K562 (cell line): ENCODE measurements at regions not wholly inside any gene's neighbourhood (a gene's known extent, or its start where the extent isn't known, plus 50 kb on each side); places are given as distances from the start of the nearest gene placed in this dataset.

ENCODE experiments used
- ATAC-seq: fragments of 200-7000 bp; cut with Tn5 transposase; 3 replicates; pipeline ENCODE4 v1.9.1; 2020; ENCODE audit warnings: moderate library complexity
- BruUV-seq: library from RNA; stranded (reverse); fragments of 400-500 nt; replicated peaks from 2 replicates; lab custom pipeline; 2021; lab: Mats Ljungman, UMichigan
- CTCF ChIA-PET: fragments of 300-600 bp; formaldehyde crosslinking; extraction: SDS; loops from one replicate; lab custom pipeline; 2021; ENCODE audit warnings: low intra/inter-chr PET ratio; lab: Yijun Ruan, JAX
- POLR2A ChIA-PET: fragments of 300-600, 350-650 bp; sonication (Branson Sonifier 250); formaldehyde crosslinking; extraction: SDS; loops from one replicate; lab custom pipeline; 2021; ENCODE audit warnings: antibody characterized with exemption, inconsistent platforms; lab: Yijun Ruan, JAX
- DNase-seq, 4 experiments: peaks; one replicate each; pipeline versions ENCODE4 v3.0.0 to v3.0.0-alpha.2; 2011 to 2018; ENCODE audit warnings: low spot score in 3 of 4, mixed read lengths in 3 of 4; ENCODE audit errors: extremely low read depth in 1 of 4
- FAIRE-seq: peaks from 2 replicates; lab custom pipeline; 2011; peaks lifted over from hg19 to GRCh38; lab: Jason Lieb, UNC
- H2AFZ ChIP-seq: 2 replicates; pipeline ENCODE4 v1.6.0; 2011; ENCODE audit warnings: low read depth, low read length, control low read depth, inconsistent platforms
- H3K27ac ChIP-seq: fragments of 200-600 bp; 3 replicates; pipeline ENCODE4 v1.8.0; 2011; ENCODE audit warnings: low read depth, mild to moderate bottlenecking, control low read depth, inconsistent platforms, low read length, moderate library complexity, mixed read lengths; ENCODE audit errors: extremely low read depth
- H3K27me3 ChIP-seq, 2 experiments: fragments of 300-600 bp in 1 of 2; 2 replicates in 1 of 2; 3 replicates in 1 of 2; pipeline versions ENCODE4 v1.6.0 to v1.8.0; 2011; ENCODE audit warnings: inconsistent platforms in 2 of 2, low read length in 2 of 2, mild to moderate bottlenecking in 1 of 2, mixed read lengths in 1 of 2, moderate library complexity in 1 of 2; ENCODE audit not compliant: control insufficient read depth in 2 of 2, insufficient read depth in 2 of 2
- H3K36me3 ChIP-seq: fragments of 300-600 bp; 3 replicates; pipeline ENCODE4 v1.8.0; 2011; ENCODE audit warnings: mild to moderate bottlenecking, low read length, inconsistent platforms; ENCODE audit not compliant: control insufficient read depth, insufficient read depth
- H3K4me1 ChIP-seq, 2 experiments: fragments of 200-600 bp in 1 of 2; replicated peaks in 1 of 2; 2 replicates in 1 of 2; 3 replicates in 1 of 2; pipeline versions ENCODE4 v1.5.1 to v1.8.0; 2011; ENCODE audit warnings: inconsistent platforms in 2 of 2, low read length in 2 of 2, mild to moderate bottlenecking in 1 of 2, mixed read lengths in 1 of 2, moderate library complexity in 1 of 2; ENCODE audit not compliant: control insufficient read depth in 2 of 2, insufficient read depth in 2 of 2
- H3K4me2 ChIP-seq: 2 replicates; pipeline ENCODE4 v1.6.1; 2011; ENCODE audit warnings: low read length, control low read depth, inconsistent platforms, mixed read lengths; ENCODE audit not compliant: insufficient read depth
- H3K4me3 ChIP-seq: fragments of 200-600 bp; sonication (generic), shearing (Covaris generic); 2 replicates; pipeline ENCODE4 v1.5.1; 2016; ENCODE audit warnings: control low read depth, inconsistent platforms
- H3K79me2 ChIP-seq: fragments of 200-600 bp; 3 replicates; pipeline ENCODE4 v1.8.0; 2011; ENCODE audit warnings: low read length, inconsistent platforms; ENCODE audit not compliant: control insufficient read depth, insufficient read depth
- H3K9ac ChIP-seq, 2 experiments: 2 replicates each; pipeline versions ENCODE4 v1.6.0 to v1.6.1; 2011; ENCODE audit warnings: low read depth in 2 of 2, low read length in 2 of 2, control low read depth in 1 of 2, inconsistent platforms in 1 of 2, mild to moderate bottlenecking in 1 of 2, mixed read lengths in 1 of 2; ENCODE audit not compliant: insufficient read depth in 1 of 2
- H3K9me1 ChIP-seq: one replicate; pipeline ENCODE4 v1.6.0; 2011; ENCODE audit warnings: inconsistent platforms, mild to moderate bottlenecking, low read length, moderate library complexity; ENCODE audit not compliant: control insufficient read depth, insufficient read depth
- H3K9me3 ChIP-seq: replicated peaks from 2 replicates; pipeline ENCODE4 v1.5.1; 2011; ENCODE audit warnings: low read depth, low read length, inconsistent platforms; ENCODE audit not compliant: control insufficient read depth, insufficient read depth
- H4K20me1 ChIP-seq: replicated peaks from 2 replicates; pipeline ENCODE4 v1.6.1; 2011; ENCODE audit warnings: low read length, inconsistent platforms, mixed read lengths; ENCODE audit not compliant: control insufficient read depth, insufficient read depth
- CREM ChIP-seq: IDR thresholded peaks from 2 replicates; pipeline ENCODE4 v1.6.1; 2014; ENCODE audit warnings: antibody characterized with exemption, low read depth
- DACH1 ChIP-seq: fragments of 450-650 bp; IDR thresholded peaks from 2 replicates; pipeline ENCODE4 v1.6.1; 2018; ENCODE audit not compliant: partially characterized antibody
- NR2C2 ChIP-seq, 2 experiments: fragments of 200-800 bp in 1 of 2; sonication (Bioruptor generic) in 1 of 2; sonication (generic) in 1 of 2; formaldehyde crosslinking in 1 of 2; IDR thresholded peaks; 2 replicates each; pipeline versions ENCODE4 v1.6.1 to v1.8.0; 2016 to 2022; ENCODE audit warnings: mild to moderate bottlenecking in 1 of 2, missing compliant biosample characterization in 1 of 2, missing genetic modification characterization in 1 of 2, missing genetic modification reagents in 1 of 2
- PHTF2 ChIP-seq: fragments of 250-450 bp; sonication (Bioruptor Pico); IDR thresholded peaks from 2 replicates; pipeline ENCODE4 v1.5.0; 2021; ENCODE audit warnings: mild to moderate bottlenecking
- TRIM28 ChIP-seq: fragments of 450-650 bp; IDR thresholded peaks from 2 replicates; pipeline ENCODE4 v1.6.1; 2017
- ZNF780A ChIP-seq: fragments of 250-450 bp; sonication (Bioruptor Pico); IDR thresholded peaks from 2 replicates; pipeline ENCODE4 v1.5.0; 2021; ENCODE audit warnings: mild to moderate bottlenecking
- ZSCAN29 ChIP-seq: fragments of 450-650 bp; IDR thresholded peaks from 2 replicates; pipeline ENCODE4 v1.6.1; 2017
- WGBS: fragments of 100-300 bp; shearing (Covaris generic); methylation state at CpG from one replicate; pipeline ENCODE4 v1.1.6; 2016; ENCODE audit warnings: low coverage, mixed read lengths; ENCODE audit not compliant: insufficient coverage; ENCODE audit errors: missing lambda C conversion rate; 5-methylcytosine and 5-hydroxymethylcytosine counted together
- in situ Hi-C: fragments of 300-500 bp; cut with MboI; formaldehyde crosslinking; loops from 4 replicates; pipeline ENCODE4 v1.15.0; 2018; ENCODE audit warnings: inconsistent platforms, mixed read lengths
- intact Hi-C: fragments of 100-400 bp; cut with micrococcal nuclease; formaldehyde crosslinking; loops from 2 replicates; pipeline ENCODE4 v1.14.2; 2022
- TF ChIP-seq, protein P1 (sequence below): fragments of 450-650 bp; formaldehyde crosslinking; IDR thresholded peaks from 2 replicates; pipeline ENCODE4 v1.4.0; 2020; ENCODE audit warnings: mild to moderate bottlenecking, moderate library complexity

DNA sequence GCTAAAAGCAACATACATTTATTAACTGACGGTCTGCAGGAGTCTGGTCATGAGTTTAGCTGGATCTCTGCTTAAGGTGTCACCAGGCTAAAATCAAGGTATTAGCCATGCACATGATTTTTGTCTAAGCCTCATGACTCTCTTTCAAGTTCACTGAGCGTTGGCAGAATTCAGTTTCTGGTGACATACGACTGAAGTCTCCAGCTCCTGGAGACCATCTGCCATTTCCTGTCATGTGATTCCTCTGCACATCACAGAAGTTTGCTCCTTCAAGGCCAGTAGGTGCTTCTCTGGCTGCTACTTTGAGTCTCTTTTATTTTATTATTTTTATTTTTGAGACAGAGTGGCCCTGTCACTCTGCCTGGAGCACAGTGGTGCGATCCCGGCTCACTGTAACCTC, 148.4 kb upstream of the EYA4 start:
- H3K4me1 ChIP-seq: no peaks in the 10 kb centered on the region
- H3K79me2 ChIP-seq: no peaks in the 10 kb centered on the region
- FAIRE-seq: no peak
- no peak for ATAC-seq
- intact Hi-C loops (no loop called here), in situ Hi-C loops (no loop called here)
- no TSS peak for BruUV-seq
- H3K27me3 ChIP-seq: no peaks in the 10 kb centered on the region
- no peaks in the 10 kb centered on the region for H3K9me3 ChIP-seq
- WGBS: 3% methylated on average over 3 of the region's 5 CpGs
- POLR2A ChIA-PET: no interaction called here
- H3K9ac ChIP-seq: no peak overlapping the region
- no peak overlapping the region for H3K27ac ChIP-seq
- no peak for TF ChIP-seq TRIM28
- TF ChIP-seq PHTF2 (CRISPR knock-in tag): no peak
- TF ChIP-seq DACH1: no peak
- TF ChIP-seq ZSCAN29: no peak
- no peak for TF ChIP-seq ZNF780A (CRISPR knock-in tag)
- TF ChIP-seq NR2C2 (CRISPR knock-in tag; IDR thresholded peaks at IDR 0.05): no peak
- no peak for TF ChIP-seq NR2C2 (tag; IDR thresholded peaks at IDR 0.05)
- TF ChIP-seq, protein P1, sequence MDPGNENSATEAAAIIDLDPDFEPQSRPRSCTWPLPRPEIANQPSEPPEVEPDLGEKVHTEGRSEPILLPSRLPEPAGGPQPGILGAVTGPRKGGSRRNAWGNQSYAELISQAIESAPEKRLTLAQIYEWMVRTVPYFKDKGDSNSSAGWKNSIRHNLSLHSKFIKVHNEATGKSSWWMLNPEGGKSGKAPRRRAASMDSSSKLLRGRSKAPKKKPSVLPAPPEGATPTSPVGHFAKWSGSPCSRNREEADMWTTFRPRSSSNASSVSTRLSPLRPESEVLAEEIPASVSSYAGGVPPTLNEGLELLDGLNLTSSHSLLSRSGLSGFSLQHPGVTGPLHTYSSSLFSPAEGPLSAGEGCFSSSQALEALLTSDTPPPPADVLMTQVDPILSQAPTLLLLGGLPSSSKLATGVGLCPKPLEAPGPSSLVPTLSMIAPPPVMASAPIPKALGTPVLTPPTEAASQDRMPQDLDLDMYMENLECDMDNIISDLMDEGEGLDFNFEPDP (CRISPR knock-in tag): no peak
- TF ChIP-seq CREM: no peak
- no peaks in the 10 kb centered on the region for H3K9me1 ChIP-seq
- no peak overlapping the region for H2AFZ ChIP-seq
- H4K20me1 ChIP-seq: no peaks in the 10 kb centered on the region
- no peak overlapping the region for H3K4me2 ChIP-seq
- H3K36me3 ChIP-seq: no peaks in the 10 kb centered on the region
- CTCF ChIA-PET: no interaction called here
- DNase-seq: no peak
- H3K4me3 ChIP-seq: no peak overlapping the region
